ENCODE measurements at regions not wholly inside any gene's neighbourhood (a gene's known extent, or its start where the extent isn't known, plus 50 kb on each side); places are given as distances from the start of the nearest gene placed in this dataset.
"Not testable (repeated sequence)": the region's sequence is repeated elsewhere in the genome, so short reads cannot be mapped to it uniquely, and the experiment has no call there.

DNA sequence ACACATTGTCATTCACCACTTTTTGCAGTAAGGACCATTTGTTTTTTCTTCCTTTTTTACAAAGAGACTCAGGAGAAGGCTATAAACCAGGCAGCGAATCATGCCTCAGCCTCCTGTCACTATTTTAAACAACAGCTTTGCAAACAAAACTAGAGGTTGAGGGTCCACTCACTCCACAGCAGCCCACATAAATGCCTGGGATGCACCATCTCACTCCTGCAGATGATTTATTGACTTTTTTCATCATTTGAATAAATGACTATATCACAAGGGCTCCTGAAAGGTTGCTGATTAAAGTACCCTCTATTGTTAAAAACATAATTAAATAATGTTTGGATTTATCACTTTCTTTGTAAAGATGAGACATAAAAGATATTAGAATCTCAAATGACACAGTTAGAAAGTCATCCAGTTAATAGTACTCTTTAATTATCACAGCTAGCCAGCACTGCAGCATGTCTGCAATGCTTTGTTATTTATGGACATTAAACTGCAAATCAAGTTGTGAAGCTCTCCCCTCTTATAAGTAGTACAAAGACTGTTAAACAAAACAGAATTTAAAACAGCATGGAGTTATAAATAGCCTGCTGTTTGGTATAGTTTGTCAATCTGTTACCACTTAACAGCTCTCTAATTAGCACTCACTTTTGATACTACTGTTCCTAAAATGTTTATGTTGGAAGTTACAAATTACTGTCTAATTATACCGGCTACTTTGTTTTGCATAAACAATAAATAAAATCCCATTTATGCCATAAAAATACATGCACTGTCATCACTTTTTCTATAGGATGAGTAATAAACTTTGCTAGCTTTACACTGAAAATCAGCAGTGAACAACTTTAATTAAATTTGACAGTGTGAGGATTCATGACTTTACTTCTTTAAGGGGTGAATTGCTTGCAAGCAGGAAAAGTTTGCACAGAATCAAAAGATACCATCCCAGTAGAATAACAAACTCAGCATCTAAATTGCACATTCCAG is 853.2 kb downstream of the UQCRFS1 start:
- no peaks in the 10 kb centered on the region for H3K27me3 ChIP-seq (replicated peaks in 2 of 5; ENCODE audit: control insufficient read depth in 4 of 5, insufficient read depth in 5 of 5, low read length in 4 of 5)
- 88% methylated on average over 1 of the region's 2 CpGs for WGBS (ENCODE audit: insufficient coverage)
- no peak overlapping the region for H3K27ac ChIP-seq (ENCODE audit: insufficient read depth in 1 of 2, low read depth in 1 of 2, low read length in 2 of 2, poor library complexity in 1 of 2, severe bottlenecking in 2 of 2)
- H3K4me1 ChIP-seq (ENCODE audit: control extremely low read depth in 1 of 4, control insufficient read depth in 4 of 4, insufficient read depth in 4 of 4, low read length in 3 of 4): no peaks in the 10 kb centered on the region
- H3K9me3 ChIP-seq (ENCODE audit: control extremely low read depth in 1 of 5, control insufficient read depth in 4 of 5, insufficient read depth in 2 of 5, low read depth in 1 of 5, low read length in 4 of 5): no peaks in the 10 kb centered on the region
- ChIA-PET CTCF (no interaction called here), POLR2A (no interaction called here)
- no peaks in the 10 kb centered on the region for H3K36me3 ChIP-seq (ENCODE audit: control insufficient read depth in 4 of 4, insufficient read depth in 4 of 4, low read length in 3 of 4)
- no peak overlapping the region for H3K4me3 ChIP-seq (ENCODE audit: control insufficient read depth in 1 of 7, extremely low read depth in 1 of 7, insufficient read depth in 4 of 7, low read depth in 2 of 7, low read length in 6 of 7)
- no peak for DNase-seq

DNA sequence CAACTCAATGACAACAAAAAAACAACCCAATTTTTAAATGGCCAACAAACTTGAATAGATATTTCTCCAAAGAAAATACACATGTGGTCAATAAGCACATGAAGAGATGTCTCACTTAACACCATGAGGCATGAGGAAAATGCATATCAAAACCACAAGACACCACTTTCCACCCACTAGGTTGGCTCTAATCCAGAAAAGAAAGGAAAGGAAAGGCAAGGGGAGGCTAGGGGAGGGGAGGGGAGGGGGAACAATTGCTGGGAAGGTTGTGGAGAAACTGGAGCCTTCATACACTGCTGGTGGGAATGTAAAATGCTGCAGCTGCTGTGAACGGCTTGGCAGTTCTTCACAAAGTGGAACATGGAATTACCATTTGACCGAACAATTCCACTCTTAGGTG is 854.3 kb downstream of the UQCRFS1 start:
- no peaks in the 10 kb centered on the region for H3K27me3 ChIP-seq (replicated peaks in 2 of 5; ENCODE audit: control insufficient read depth in 4 of 5, insufficient read depth in 5 of 5, low read length in 4 of 5)
- H3K4me3 ChIP-seq (ENCODE audit: control insufficient read depth in 1 of 7, extremely low read depth in 1 of 7, insufficient read depth in 4 of 7, low read depth in 2 of 7, low read length in 6 of 7): no peak overlapping the region
- no peaks in the 10 kb centered on the region for H3K9me3 ChIP-seq (ENCODE audit: control extremely low read depth in 1 of 5, control insufficient read depth in 4 of 5, insufficient read depth in 2 of 5, low read depth in 1 of 5, low read length in 4 of 5)
- H3K36me3 ChIP-seq (ENCODE audit: control insufficient read depth in 4 of 4, insufficient read depth in 4 of 4, low read length in 3 of 4): no peaks in the 10 kb centered on the region
- DNase-seq: no peak
- no peak overlapping the region for H3K27ac ChIP-seq (ENCODE audit: insufficient read depth in 1 of 2, low read depth in 1 of 2, low read length in 2 of 2, poor library complexity in 1 of 2, severe bottlenecking in 2 of 2)
- ChIA-PET CTCF (interaction anchor here (0.9 kb wide), 1 partner anchor 364 kb away, joined by 3 read pairs; no protein-coding TSS in a partner anchor), POLR2A (no interaction called here)
- H3K4me1 ChIP-seq (ENCODE audit: control extremely low read depth in 1 of 4, control insufficient read depth in 4 of 4, insufficient read depth in 4 of 4, low read length in 3 of 4): no peaks in the 10 kb centered on the region
- no CpG with 5 or more reads among the region's 2 CpGs for WGBS (ENCODE audit: insufficient coverage)

DNA sequence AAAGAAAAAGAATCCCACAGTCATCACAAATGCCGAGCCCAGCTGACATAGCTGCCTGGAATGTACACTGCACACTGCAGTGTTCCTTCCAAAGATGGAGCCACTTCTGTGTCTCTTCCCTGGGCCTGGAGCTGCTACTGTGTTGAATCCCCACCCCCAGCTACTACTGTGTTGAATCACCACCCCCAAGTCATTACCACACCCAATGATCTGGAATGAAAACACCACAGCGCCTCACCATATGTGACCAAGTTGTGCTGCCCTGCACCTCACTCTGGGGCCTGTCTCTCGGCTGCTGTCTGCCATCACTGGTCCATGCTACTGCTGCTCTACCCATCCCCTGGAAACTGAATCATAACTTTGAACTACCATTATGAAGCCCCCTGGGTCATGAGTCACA is 861.2 kb downstream of the UQCRFS1 start:
- 75% methylated on average over 3 of the region's 3 CpGs for WGBS (ENCODE audit: insufficient coverage)
- Histone ChIP-seq H3K9me3 (ENCODE audit: control extremely low read depth in 1 of 5, control insufficient read depth in 4 of 5, insufficient read depth in 2 of 5, low read depth in 1 of 5, low read length in 4 of 5) (peaks cover 0 to 11% (median 3%) of the 10 kb centered on the region in 5 experiments), H3K27ac (ENCODE audit: insufficient read depth in 1 of 2, low read depth in 1 of 2, low read length in 2 of 2, poor library complexity in 1 of 2, severe bottlenecking in 2 of 2) (no peak overlapping the region), H3K4me3 (ENCODE audit: control insufficient read depth in 1 of 7, extremely low read depth in 1 of 7, insufficient read depth in 4 of 7, low read depth in 2 of 7, low read length in 6 of 7) (no peak overlapping the region), H3K27me3 (replicated peaks in 2 of 5; ENCODE audit: control insufficient read depth in 4 of 5, insufficient read depth in 5 of 5, low read length in 4 of 5) (no peaks in the 10 kb centered on the region), H3K36me3 (ENCODE audit: control insufficient read depth in 4 of 4, insufficient read depth in 4 of 4, low read length in 3 of 4) (no peaks in the 10 kb centered on the region), H3K4me1 (ENCODE audit: control extremely low read depth in 1 of 4, control insufficient read depth in 4 of 4, insufficient read depth in 4 of 4, low read length in 3 of 4) (no peaks in the 10 kb centered on the region)
- ChIA-PET POLR2A (no interaction called here), CTCF (interaction anchor here (0.7 to 1.0 kb wide), 2 partner anchors 9 to 29 kb away, joined by 3 to 4 read pairs; no protein-coding TSS in a partner anchor)
- no peak for DNase-seq

DNA sequence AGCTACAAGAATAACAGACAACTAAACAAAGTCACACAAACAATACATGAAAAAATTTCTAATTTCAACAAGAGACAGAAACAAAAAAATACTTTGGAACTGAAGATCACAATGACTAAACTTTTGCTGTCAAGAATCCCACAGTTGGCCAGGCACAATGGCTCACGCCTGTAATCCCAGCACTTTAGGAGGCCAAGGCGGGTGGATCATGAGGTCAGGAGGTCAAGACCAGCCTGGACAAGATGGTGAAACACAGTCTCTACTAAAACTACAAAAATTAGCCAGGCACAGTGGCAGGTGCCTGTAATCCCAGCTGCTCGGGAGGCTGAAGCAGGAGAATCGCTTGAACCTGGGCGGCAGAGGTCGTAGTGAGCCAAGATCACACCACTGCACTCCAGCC is 861.6 kb downstream of the UQCRFS1 start:
- 94% methylated on average over 6 of the region's 6 CpGs for WGBS (ENCODE audit: insufficient coverage)
- POLR2A ChIA-PET; H3K4me1 ChIP-seq (ENCODE audit: control extremely low read depth in 1 of 4, control insufficient read depth in 4 of 4, insufficient read depth in 4 of 4, low read length in 3 of 4); H3K4me3 ChIP-seq (ENCODE audit: control insufficient read depth in 1 of 7, extremely low read depth in 1 of 7, insufficient read depth in 4 of 7, low read depth in 2 of 7, low read length in 6 of 7); DNase-seq; H3K36me3 ChIP-seq (ENCODE audit: control insufficient read depth in 4 of 4, insufficient read depth in 4 of 4, low read length in 3 of 4); H3K27me3 ChIP-seq (replicated peaks in 2 of 5; ENCODE audit: control insufficient read depth in 4 of 5, insufficient read depth in 5 of 5, low read length in 4 of 5); H3K27ac ChIP-seq (ENCODE audit: insufficient read depth in 1 of 2, low read depth in 1 of 2, low read length in 2 of 2, poor library complexity in 1 of 2, severe bottlenecking in 2 of 2): not testable (repeated sequence)
- H3K9me3 ChIP-seq (ENCODE audit: control extremely low read depth in 1 of 5, control insufficient read depth in 4 of 5, insufficient read depth in 2 of 5, low read depth in 1 of 5, low read length in 4 of 5): peaks cover 0 to 11% (median 3%) of the 10 kb centered on the region in 5 experiments
- CTCF ChIA-PET: interaction anchor here (0.7 to 1.0 kb wide), 2 partner anchors 10 to 29 kb away, joined by 3 to 4 read pairs; no protein-coding TSS in a partner anchor

DNA sequence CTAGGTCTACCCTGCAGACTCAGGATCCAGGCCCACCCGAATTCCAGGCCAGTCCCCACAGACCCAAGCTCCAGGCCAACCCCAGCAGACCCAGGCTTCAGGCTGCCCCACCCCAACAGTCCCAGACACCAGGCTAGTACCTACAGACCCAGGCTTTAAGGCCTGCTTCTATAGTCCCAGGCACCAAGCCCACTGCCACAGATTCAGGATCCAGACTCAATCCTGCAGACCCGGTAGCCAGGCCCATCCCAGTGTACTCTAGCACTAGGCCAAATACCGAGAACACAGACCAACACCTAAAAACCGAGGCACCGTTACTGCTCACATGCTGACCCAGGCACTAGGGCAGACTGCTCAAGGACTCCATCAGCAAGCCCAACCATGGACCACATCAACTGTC is 862.3 kb downstream of the UQCRFS1 start:
- H3K4me3 ChIP-seq (ENCODE audit: control insufficient read depth in 1 of 7, extremely low read depth in 1 of 7, insufficient read depth in 4 of 7, low read depth in 2 of 7, low read length in 6 of 7): no peak overlapping the region
- H3K4me1 ChIP-seq (ENCODE audit: control extremely low read depth in 1 of 4, control insufficient read depth in 4 of 4, insufficient read depth in 4 of 4, low read length in 3 of 4): no peaks in the 10 kb centered on the region
- CTCF ChIA-PET: no interaction called here
- DNase-seq: no peak
- POLR2A ChIA-PET: no interaction called here
- no peaks in the 10 kb centered on the region for H3K36me3 ChIP-seq (ENCODE audit: control insufficient read depth in 4 of 4, insufficient read depth in 4 of 4, low read length in 3 of 4)
- WGBS (ENCODE audit: insufficient coverage): 76% methylated on average over 5 of the region's 5 CpGs
- peaks cover 0 to 11% (median 3%) of the 10 kb centered on the region in 5 experiments for H3K9me3 ChIP-seq (ENCODE audit: control extremely low read depth in 1 of 5, control insufficient read depth in 4 of 5, insufficient read depth in 2 of 5, low read depth in 1 of 5, low read length in 4 of 5)
- H3K27me3 ChIP-seq (replicated peaks in 2 of 5; ENCODE audit: control insufficient read depth in 4 of 5, insufficient read depth in 5 of 5, low read length in 4 of 5): no peaks in the 10 kb centered on the region
- no peak overlapping the region for H3K27ac ChIP-seq (ENCODE audit: insufficient read depth in 1 of 2, low read depth in 1 of 2, low read length in 2 of 2, poor library complexity in 1 of 2, severe bottlenecking in 2 of 2)

DNA sequence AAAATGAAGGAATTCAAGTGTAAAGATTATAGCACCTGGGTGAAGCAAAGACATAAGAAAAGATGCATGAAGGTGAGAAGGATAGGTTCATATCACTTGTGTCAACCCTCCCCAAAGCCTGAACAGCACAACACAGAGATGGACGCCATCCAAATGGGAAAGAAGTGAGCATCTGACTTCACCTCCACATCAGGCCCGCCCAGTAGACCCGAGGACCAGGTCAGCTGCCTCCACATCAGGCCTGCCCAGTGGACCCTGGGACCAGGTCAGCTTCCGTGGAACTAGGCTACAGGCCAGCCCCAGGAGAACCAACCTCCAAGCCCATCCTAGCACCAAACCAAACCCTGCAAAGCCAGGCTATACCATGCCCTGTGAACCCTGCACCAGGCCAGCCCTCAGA is 862.9 kb downstream of the UQCRFS1 start:
- Histone ChIP-seq H3K4me3 (ENCODE audit: control insufficient read depth in 1 of 7, extremely low read depth in 1 of 7, insufficient read depth in 4 of 7, low read depth in 2 of 7, low read length in 6 of 7) (no peak overlapping the region), H3K4me1 (ENCODE audit: control extremely low read depth in 1 of 4, control insufficient read depth in 4 of 4, insufficient read depth in 4 of 4, low read length in 3 of 4) (no peaks in the 10 kb centered on the region), H3K9me3 (ENCODE audit: control extremely low read depth in 1 of 5, control insufficient read depth in 4 of 5, insufficient read depth in 2 of 5, low read depth in 1 of 5, low read length in 4 of 5) (peaks cover 0 to 11% (median 3%) of the 10 kb centered on the region in 5 experiments), H3K27me3 (replicated peaks in 2 of 5; ENCODE audit: control insufficient read depth in 4 of 5, insufficient read depth in 5 of 5, low read length in 4 of 5) (peaks cover 0 to 3% (median 0%) of the 10 kb centered on the region in 5 experiments), H3K36me3 (ENCODE audit: control insufficient read depth in 4 of 4, insufficient read depth in 4 of 4, low read length in 3 of 4) (no peaks in the 10 kb centered on the region), H3K27ac (ENCODE audit: insufficient read depth in 1 of 2, low read depth in 1 of 2, low read length in 2 of 2, poor library complexity in 1 of 2, severe bottlenecking in 2 of 2) (no peak overlapping the region)
- ChIA-PET POLR2A (no interaction called here), CTCF (no interaction called here)
- no peak for DNase-seq
- 77% methylated on average over 2 of the region's 4 CpGs for WGBS (ENCODE audit: insufficient coverage)

DNA sequence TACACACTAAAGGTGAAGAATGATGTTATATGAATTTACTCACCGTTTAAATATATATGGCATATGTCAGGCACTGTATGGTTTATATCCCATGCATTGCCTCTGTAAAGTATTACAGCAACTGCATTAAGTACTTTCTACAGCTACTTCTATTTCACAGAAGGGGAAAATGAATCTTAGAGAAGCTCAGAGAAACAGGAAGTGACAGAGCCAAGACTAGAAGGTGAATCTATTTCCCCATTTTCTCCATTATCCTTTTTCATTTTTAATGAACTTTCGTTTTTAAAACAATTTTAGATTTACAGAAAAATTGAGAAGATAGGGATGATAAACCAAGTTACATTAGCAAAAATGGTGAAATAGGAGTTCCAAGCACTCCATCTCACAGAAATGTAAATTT is 863.3 kb downstream of the UQCRFS1 start:
- no peaks in the 10 kb centered on the region for H3K4me1 ChIP-seq (ENCODE audit: control extremely low read depth in 1 of 4, control insufficient read depth in 4 of 4, insufficient read depth in 4 of 4, low read length in 3 of 4)
- H3K27ac ChIP-seq (ENCODE audit: insufficient read depth in 1 of 2, low read depth in 1 of 2, low read length in 2 of 2, poor library complexity in 1 of 2, severe bottlenecking in 2 of 2): no peak overlapping the region
- ChIA-PET CTCF (no interaction called here), POLR2A (no interaction called here)
- WGBS (ENCODE audit: insufficient coverage): no CpG with 5 or more reads among the region's 2 CpGs
- peaks cover 0 to 11% (median 3%) of the 10 kb centered on the region in 5 experiments for H3K9me3 ChIP-seq (ENCODE audit: control extremely low read depth in 1 of 5, control insufficient read depth in 4 of 5, insufficient read depth in 2 of 5, low read depth in 1 of 5, low read length in 4 of 5)
- peak in 2 of 3 donors; percentile 42 to 49 for DNase-seq
- no peak overlapping the region for H3K4me3 ChIP-seq (ENCODE audit: control insufficient read depth in 1 of 7, extremely low read depth in 1 of 7, insufficient read depth in 4 of 7, low read depth in 2 of 7, low read length in 6 of 7)
- H3K27me3 ChIP-seq (replicated peaks in 2 of 5; ENCODE audit: control insufficient read depth in 4 of 5, insufficient read depth in 5 of 5, low read length in 4 of 5): peaks cover 0 to 7% (median 0%) of the 10 kb centered on the region in 5 experiments
- no peaks in the 10 kb centered on the region for H3K36me3 ChIP-seq (ENCODE audit: control insufficient read depth in 4 of 4, insufficient read depth in 4 of 4, low read length in 3 of 4)

Measured in common myeloid progenitor, CD34-positive (primary cell).